Naive thymus-derived CD4-positive, alpha-beta T cell (primary cell): ENCODE measurements at regions not wholly inside any gene's neighbourhood (a gene's known extent, or its start where the extent isn't known, plus 50 kb on each side); places are given as distances from the start of the nearest gene placed in this dataset.

Experiments
- ATAC-seq: fragments of 150-1000 bp; cut with Tn5 transposase; 2 replicates; pipeline ENCODE4 v1.10.0; 2021; ENCODE audit warnings: mild to moderate bottlenecking, moderate library complexity
- CTCF ChIA-PET: fragments of 350-600 bp; sonication (Branson Sonifier 250); formaldehyde crosslinking; loops from one replicate; lab custom pipeline; 2021; ENCODE audit warnings: antibody characterized with exemption; lab: Charles Lee
- POLR2A ChIA-PET: fragments of 350-600 bp; sonication (Branson Sonifier 250); formaldehyde crosslinking; loops from one replicate; lab custom pipeline; 2021; ENCODE audit warnings: antibody characterized with exemption, inconsistent platforms; lab: Charles Lee
- DNase-seq, 9 donors: peaks; one replicate each; pipeline versions ENCODE4 v3.0.0 to v3.0.0-alpha.2; 2020 to 2022; ENCODE audit warnings: mixed read lengths in 1 of 9
- H3K27ac ChIP-seq: one replicate; pipeline ENCODE4 v1.7.0; 2013; ENCODE audit warnings: mild to moderate bottlenecking, low read depth, low read length, moderate library complexity
- H3K27me3 ChIP-seq, 2 donors: one replicate each; pipeline ENCODE4 v1.7.0; 2013; ENCODE audit warnings: low read length in 2 of 2, mild to moderate bottlenecking in 2 of 2, moderate library complexity in 2 of 2; ENCODE audit not compliant: control insufficient read depth in 2 of 2, insufficient read depth in 2 of 2
- H3K36me3 ChIP-seq, 3 experiments: 1 replicate in 2 of 3; 2 replicates in 1 of 3; pipeline ENCODE4 v1.7.0; 2013; ENCODE audit warnings: low read length in 3 of 3, mild to moderate bottlenecking in 3 of 3, moderate library complexity in 1 of 3; ENCODE audit not compliant: insufficient read depth in 3 of 3, control insufficient read depth in 2 of 3
- H3K4me1 ChIP-seq, 2 donors: one replicate each; pipeline ENCODE4 v1.7.0; 2013; ENCODE audit warnings: low read length in 2 of 2, mild to moderate bottlenecking in 2 of 2, moderate library complexity in 1 of 2; ENCODE audit not compliant: control insufficient read depth in 2 of 2, insufficient read depth in 2 of 2
- H3K4me3 ChIP-seq: 2 replicates; pipeline ENCODE4 v1.7.0; 2013; ENCODE audit warnings: mild to moderate bottlenecking, low read length
- H3K9me3 ChIP-seq, 3 experiments: 1 replicate in 2 of 3; 2 replicates in 1 of 3; pipeline ENCODE4 v1.7.0; 2013; ENCODE audit warnings: low read length in 3 of 3; ENCODE audit not compliant: control insufficient read depth in 2 of 3
- H3K27ac Mint-ChIP-seq, 9 donors: one replicate each; pipeline ENCODE4 v1.8.0; 2020 to 2022; ENCODE audit warnings: mixed read lengths in 9 of 9, mild to moderate bottlenecking in 8 of 9, moderate library complexity in 5 of 9, inconsistent platforms in 2 of 9
- H3K27me3 Mint-ChIP-seq, 5 donors: one replicate each; pipeline ENCODE4 v1.8.0; 2021 to 2022; ENCODE audit warnings: mixed read lengths in 5 of 5, mild to moderate bottlenecking in 1 of 5
- H3K36me3 Mint-ChIP-seq, 5 donors: one replicate each; pipeline ENCODE4 v1.8.0; 2020 to 2022; ENCODE audit warnings: mixed read lengths in 5 of 5, mild to moderate bottlenecking in 3 of 5, inconsistent platforms in 1 of 5
- H3K4me1 Mint-ChIP-seq, 7 donors: one replicate each; pipeline ENCODE4 v1.8.0; 2020 to 2022; ENCODE audit warnings: mixed read lengths in 7 of 7, mild to moderate bottlenecking in 3 of 7, inconsistent platforms in 1 of 7
- H3K4me3 Mint-ChIP-seq, 10 donors: one replicate each; pipeline ENCODE4 v1.8.0; 2020 to 2022; ENCODE audit warnings: mild to moderate bottlenecking in 10 of 10, mixed read lengths in 10 of 10, moderate library complexity in 6 of 10, inconsistent platforms in 2 of 10
- H3K9me3 Mint-ChIP-seq, 11 donors: one replicate each; pipeline ENCODE4 v1.8.0; 2020 to 2022; ENCODE audit warnings: mixed read lengths in 11 of 11, mild to moderate bottlenecking in 4 of 11, inconsistent platforms in 1 of 11, moderate library complexity in 1 of 11
- intact Hi-C, 2 donors: fragments of 100-400 bp; cut with micrococcal nuclease; formaldehyde crosslinking; loops; one replicate each; pipeline ENCODE4 v1.15.1; 2023

GRCh38 chr5:86865256-86865785 lies 247.6 kb downstream of the COX7C start:
- Mint-ChIP-seq H3K27ac (no peak overlapping the region), H3K4me1 (no peaks in the 10 kb centered on the region), H3K9me3 (no peaks in the 10 kb centered on the region), H3K4me3 (no peak overlapping the region), H3K36me3 (no peaks in the 10 kb centered on the region), H3K27me3 (peaks cover 9 to 42% (median 17%) of the 10 kb centered on the region in 5 donors)
- DNase-seq (no peak), ATAC-seq (no peak)
- Histone ChIP-seq H3K27ac (no peak overlapping the region), H3K4me1 (no peaks in the 10 kb centered on the region), H3K36me3 (no peaks in the 10 kb centered on the region), H3K27me3 (no peaks in the 10 kb centered on the region), H3K4me3 (no peak overlapping the region), H3K9me3 (no peaks in the 10 kb centered on the region)
- intact Hi-C loops: no loop called here
- ChIA-PET CTCF (no interaction called here), POLR2A (no interaction called here)

- ChIA-PET CTCF (no interaction called here), POLR2A (no interaction called here)
- Mint-ChIP-seq H3K4me3 (no peak overlapping the region), H3K36me3 (no peaks in the 10 kb centered on the region), H3K4me1 (no peaks in the 10 kb centered on the region), H3K9me3 (no peaks in the 10 kb centered on the region), H3K27ac (no peak overlapping the region), H3K27me3 (peaks cover 9 to 42% (median 17%) of the 10 kb centered on the region in 5 donors)
- intact Hi-C loops: no loop called here
- H3K9me3 ChIP-seq: no peaks in the 10 kb centered on the region
- no peaks in the 10 kb centered on the region for H3K4me1 ChIP-seq
- H3K27me3 ChIP-seq: no peaks in the 10 kb centered on the region
- ATAC-seq (no peak), DNase-seq (no peak)
- no peak overlapping the region for H3K27ac ChIP-seq
- no peaks in the 10 kb centered on the region for H3K36me3 ChIP-seq
- no peak overlapping the region for H3K4me3 ChIP-seq
These were observed 248.3 kb downstream of the COX7C start for GRCh38 chr5:86866036-86866435.

DNA sequence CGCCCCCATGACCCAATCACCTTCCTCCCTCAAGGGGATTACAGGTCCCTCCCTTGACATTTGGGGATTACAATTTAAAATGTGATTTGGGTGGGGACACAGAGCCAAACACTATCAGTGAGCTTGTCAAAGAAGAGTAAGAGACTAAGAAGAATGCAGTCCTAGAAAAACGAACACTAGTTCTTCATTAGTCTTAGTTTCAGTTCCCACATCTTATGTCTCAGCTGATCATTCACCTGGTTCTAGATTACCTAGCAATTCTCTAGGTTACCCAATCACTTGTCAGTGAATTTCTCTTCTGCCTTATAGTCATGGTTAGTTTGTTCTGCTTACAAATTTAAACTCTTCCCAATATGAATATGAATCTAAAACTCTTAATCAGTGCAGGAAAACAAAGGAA lies 251.5 kb downstream of the COX7C start:
- ATAC-seq (no peak), DNase-seq (no peak)
- Mint-ChIP-seq H3K27me3 (peaks cover 5 to 29% (median 24%) of the 10 kb centered on the region in 5 donors), H3K27ac (no peak overlapping the region), H3K9me3 (no peaks in the 10 kb centered on the region), H3K4me3 (no peak overlapping the region), H3K36me3 (no peaks in the 10 kb centered on the region), H3K4me1 (no peaks in the 10 kb centered on the region)
- intact Hi-C loops: no loop called here
- H3K9me3 ChIP-seq: no peaks in the 10 kb centered on the region
- no peak overlapping the region for H3K4me3 ChIP-seq
- H3K27me3 ChIP-seq: no peaks in the 10 kb centered on the region
- H3K4me1 ChIP-seq: no peaks in the 10 kb centered on the region
- H3K27ac ChIP-seq: no peak overlapping the region
- H3K36me3 ChIP-seq: no peaks in the 10 kb centered on the region
- ChIA-PET CTCF (no interaction called here), POLR2A (interaction anchor here (1.0 kb wide), 1 partner anchor 10 kb away, joined by 3 read pairs; no protein-coding TSS in a partner anchor)

- Mint-ChIP-seq H3K4me3 (no peak overlapping the region), H3K4me1 (no peaks in the 10 kb centered on the region), H3K9me3 (no peaks in the 10 kb centered on the region), H3K36me3 (no peaks in the 10 kb centered on the region), H3K27ac (no peak overlapping the region), H3K27me3 (peaks cover 0 to 24% (median 9%) of the 10 kb centered on the region in 5 donors)
- no peaks in the 10 kb centered on the region for H3K27me3 ChIP-seq
- H3K4me1 ChIP-seq: no peaks in the 10 kb centered on the region
- CTCF ChIA-PET: no interaction called here
- no peak overlapping the region for H3K27ac ChIP-seq
- POLR2A ChIA-PET: no interaction called here
- H3K36me3 ChIP-seq: no peaks in the 10 kb centered on the region
- H3K4me3 ChIP-seq: no peak overlapping the region
- DNase-seq (no peak), ATAC-seq (no peak)
- intact Hi-C loops: no loop called here
- no peaks in the 10 kb centered on the region for H3K9me3 ChIP-seq
These were observed 257.8 kb downstream of the COX7C start for GRCh38 chr5:86875539-86875938.

DNA sequence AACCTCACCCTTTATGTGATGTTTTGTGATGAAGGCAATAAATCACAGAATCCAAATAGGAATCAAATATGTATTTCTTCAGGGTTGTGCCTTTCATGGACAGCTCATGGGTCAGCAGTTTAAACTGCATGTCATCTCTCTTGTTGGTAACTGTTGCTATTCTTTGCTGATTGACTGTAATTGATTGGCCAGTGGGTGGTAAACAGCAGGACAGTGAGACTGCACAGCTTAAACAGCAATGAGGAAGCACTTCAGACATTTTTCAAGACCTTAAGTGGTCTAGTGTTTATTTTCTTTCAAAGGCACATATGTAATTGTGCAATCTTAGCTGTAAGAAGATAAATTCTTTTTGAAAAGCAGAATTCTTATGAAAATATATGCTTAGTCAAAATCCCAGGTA lies 260.5 kb downstream of the COX7C start:
- H3K4me1 ChIP-seq: no peaks in the 10 kb centered on the region
- H3K36me3 ChIP-seq: no peaks in the 10 kb centered on the region
- H3K27me3 Mint-ChIP-seq: peaks cover 0 to 20% (median 8%) of the 10 kb centered on the region in 5 donors
- H3K4me3 ChIP-seq: no peak overlapping the region
- POLR2A ChIA-PET: interaction anchor here (0.7 kb wide), 1 partner anchor 260 kb away, joined by 3 read pairs; no protein-coding TSS in a partner anchor
- no peaks in the 10 kb centered on the region for H3K27me3 ChIP-seq
- DNase-seq (no peak), ATAC-seq (no peak)
- no peaks in the 10 kb centered on the region for H3K4me1 Mint-ChIP-seq
- intact Hi-C loops: no loop called here
- no peaks in the 10 kb centered on the region for H3K9me3 Mint-ChIP-seq
- H3K36me3 Mint-ChIP-seq: no peaks in the 10 kb centered on the region
- CTCF ChIA-PET: interaction anchor here (0.7 kb wide), 1 partner anchor 117 kb away, joined by 3 read pairs; no protein-coding TSS in a partner anchor
- no peak overlapping the region for H3K27ac Mint-ChIP-seq
- H3K27ac ChIP-seq: no peak overlapping the region
- H3K9me3 ChIP-seq: no peaks in the 10 kb centered on the region
- no peak overlapping the region for H3K4me3 Mint-ChIP-seq

DNA sequence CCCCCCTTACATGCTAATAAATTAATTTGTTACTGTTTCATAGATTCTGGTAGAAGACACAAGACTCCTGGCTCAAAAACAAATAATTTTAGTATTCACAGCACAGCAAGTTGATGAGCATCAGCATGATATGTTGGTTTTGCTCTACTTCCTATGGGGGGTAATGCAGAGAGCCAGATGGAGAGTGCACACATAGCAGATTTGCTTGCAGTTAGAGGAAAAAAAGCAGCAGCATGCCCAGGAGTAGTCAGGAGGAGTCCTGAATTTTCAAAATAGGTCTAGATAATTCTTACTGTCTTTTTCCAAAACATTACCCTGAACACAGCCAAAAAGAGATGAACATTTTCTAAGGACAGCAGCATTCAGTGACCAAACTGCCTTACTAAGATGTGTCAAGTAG lies 261.3 kb downstream of the COX7C start:
- Histone ChIP-seq H3K4me1 (no peaks in the 10 kb centered on the region), H3K27me3 (no peaks in the 10 kb centered on the region), H3K9me3 (no peaks in the 10 kb centered on the region), H3K4me3 (no peak overlapping the region), H3K27ac (no peak overlapping the region), H3K36me3 (no peaks in the 10 kb centered on the region)
- Mint-ChIP-seq H3K4me1 (no peaks in the 10 kb centered on the region), H3K9me3 (no peaks in the 10 kb centered on the region), H3K36me3 (no peaks in the 10 kb centered on the region), H3K4me3 (no peak overlapping the region), H3K27me3 (peaks cover 0 to 13% (median 8%) of the 10 kb centered on the region in 5 donors), H3K27ac (no peak overlapping the region)
- intact Hi-C loops: loop anchor here in 1 of 2 donors (1.0 kb wide), 1 partner anchor 85 kb away; no protein-coding TSS in a partner anchor
- ChIA-PET CTCF (interaction anchor here (0.7 kb wide), 1 partner anchor 117 kb away, joined by 3 read pairs; no protein-coding TSS in a partner anchor), POLR2A (no interaction called here)
- DNase-seq: no peak
- ATAC-seq: no peak

- Mint-ChIP-seq H3K27ac (no peak overlapping the region), H3K4me1 (no peaks in the 10 kb centered on the region), H3K4me3 (no peak overlapping the region), H3K36me3 (no peaks in the 10 kb centered on the region), H3K9me3 (no peaks in the 10 kb centered on the region), H3K27me3 (peaks cover 0 to 17% (median 8%) of the 10 kb centered on the region in 5 donors)
- no peaks in the 10 kb centered on the region for H3K4me1 ChIP-seq
- H3K27ac ChIP-seq: no peak overlapping the region
- intact Hi-C loops: loop anchor here (1.0 to 5.0 kb wide), 4 partner anchors 88 to 1811 kb away; no protein-coding TSS in a partner anchor
- ChIA-PET CTCF (interaction anchor here (1.2 kb wide), 1 partner anchor 520 kb away, joined by 4 read pairs; no protein-coding TSS in a partner anchor), POLR2A (no interaction called here)
- H3K36me3 ChIP-seq: no peaks in the 10 kb centered on the region
- no peak for DNase-seq
- no peak overlapping the region for H3K4me3 ChIP-seq
- ATAC-seq: no peak
- no peaks in the 10 kb centered on the region for H3K27me3 ChIP-seq
- no peaks in the 10 kb centered on the region for H3K9me3 ChIP-seq
These were observed 262.6 kb downstream of the COX7C start for GRCh38 chr5:86880344-86880743.
